ENCODE measurements at regions not wholly inside any gene's neighbourhood (a gene's known extent, or its start where the extent isn't known, plus 50 kb on each side); places are given as distances from the start of the nearest gene placed in this dataset.

- TF ChIP-seq, protein P1, sequence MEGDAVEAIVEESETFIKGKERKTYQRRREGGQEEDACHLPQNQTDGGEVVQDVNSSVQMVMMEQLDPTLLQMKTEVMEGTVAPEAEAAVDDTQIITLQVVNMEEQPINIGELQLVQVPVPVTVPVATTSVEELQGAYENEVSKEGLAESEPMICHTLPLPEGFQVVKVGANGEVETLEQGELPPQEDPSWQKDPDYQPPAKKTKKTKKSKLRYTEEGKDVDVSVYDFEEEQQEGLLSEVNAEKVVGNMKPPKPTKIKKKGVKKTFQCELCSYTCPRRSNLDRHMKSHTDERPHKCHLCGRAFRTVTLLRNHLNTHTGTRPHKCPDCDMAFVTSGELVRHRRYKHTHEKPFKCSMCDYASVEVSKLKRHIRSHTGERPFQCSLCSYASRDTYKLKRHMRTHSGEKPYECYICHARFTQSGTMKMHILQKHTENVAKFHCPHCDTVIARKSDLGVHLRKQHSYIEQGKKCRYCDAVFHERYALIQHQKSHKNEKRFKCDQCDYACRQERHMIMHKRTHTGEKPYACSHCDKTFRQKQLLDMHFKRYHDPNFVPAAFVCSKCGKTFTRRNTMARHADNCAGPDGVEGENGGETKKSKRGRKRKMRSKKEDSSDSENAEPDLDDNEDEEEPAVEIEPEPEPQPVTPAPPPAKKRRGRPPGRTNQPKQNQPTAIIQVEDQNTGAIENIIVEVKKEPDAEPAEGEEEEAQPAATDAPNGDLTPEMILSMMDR (IDR thresholded peaks at IDR 0.05; ENCODE audit: low read depth, low read length) = no peak
- no peak for TF ChIP-seq EZH2phosphoT487 (IDR thresholded peaks at IDR 0.05; ENCODE audit: low read depth)
- H3K4me2 ChIP-seq (ENCODE audit: low read length) = no peak overlapping the region
- H3K27me3 ChIP-seq (ENCODE audit: low read depth, low read length) = no peaks in the 10 kb centered on the region
- H4K20me1 ChIP-seq (ENCODE audit: insufficient read depth, low read length) = no peaks in the 10 kb centered on the region
- H3K9me3 ChIP-seq (ENCODE audit: insufficient read depth, low read length) = no peaks in the 10 kb centered on the region
- no peak overlapping the region for H3K27ac ChIP-seq (ENCODE audit: low read length)
- H3K9ac ChIP-seq (ENCODE audit: low read length) = no peak overlapping the region
- no peaks in the 10 kb centered on the region for H3K4me1 ChIP-seq (ENCODE audit: low read length)
- no peaks in the 10 kb centered on the region for H3K36me3 ChIP-seq (replicated peaks; ENCODE audit: low read depth, low read length)
- H3K79me2 ChIP-seq (ENCODE audit: low read length) = no peaks in the 10 kb centered on the region
- H3K4me3 ChIP-seq (ENCODE audit: low read length) = no peak overlapping the region
- H2AFZ ChIP-seq (ENCODE audit: low read depth, low read length) = no peak overlapping the region
Measured at GRCh38 chr12:91657032-91657431, 474.4 kb upstream of the DCN start.

DNA sequence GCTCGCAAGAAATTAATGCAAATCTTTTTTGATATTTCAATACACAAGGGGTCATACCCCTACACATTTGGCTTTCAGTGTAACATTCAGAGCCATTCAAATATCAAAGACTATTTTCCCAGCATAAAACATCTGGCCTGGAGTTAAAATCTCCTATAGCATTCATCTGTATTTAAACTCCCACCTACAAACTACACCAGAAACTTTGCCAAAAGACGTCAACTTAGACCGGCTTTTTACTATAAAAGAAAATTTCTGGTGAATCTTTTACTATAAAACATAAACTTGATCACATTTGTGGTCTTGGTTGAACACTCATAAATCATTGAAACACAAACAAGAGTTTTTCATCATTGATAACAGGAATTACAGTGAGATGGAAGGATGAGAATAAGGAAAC, 473.3 kb upstream of the DCN start:
- Histone ChIP-seq H3K27me3 (ENCODE audit: low read depth, low read length) (no peaks in the 10 kb centered on the region), H4K20me1 (ENCODE audit: insufficient read depth, low read length) (no peaks in the 10 kb centered on the region)

GRCh38 chr12:91654087-91654486, 471.5 kb upstream of the DCN start:
- Histone ChIP-seq H3K4me3 (ENCODE audit: low read length) (no peak overlapping the region), H4K20me1 (ENCODE audit: insufficient read depth, low read length) (no peaks in the 10 kb centered on the region), H3K4me1 (ENCODE audit: low read length) (no peaks in the 10 kb centered on the region), H3K4me2 (ENCODE audit: low read length) (no peak overlapping the region), H3K36me3 (replicated peaks; ENCODE audit: low read depth, low read length) (no peaks in the 10 kb centered on the region), H3K9me3 (ENCODE audit: insufficient read depth, low read length) (no peaks in the 10 kb centered on the region), H3K9ac (ENCODE audit: low read length) (no peak overlapping the region), H3K27ac (ENCODE audit: low read length) (no peak overlapping the region), H3K27me3 (ENCODE audit: low read depth, low read length) (no peaks in the 10 kb centered on the region), H2AFZ (ENCODE audit: low read depth, low read length) (no peak overlapping the region), H3K79me2 (ENCODE audit: low read length) (no peaks in the 10 kb centered on the region)
- no peak for TF ChIP-seq EZH2phosphoT487 (IDR thresholded peaks at IDR 0.05; ENCODE audit: low read depth)
- TF ChIP-seq, protein P1 (IDR thresholded peaks at IDR 0.05; ENCODE audit: low read depth, low read length) = no peak

More for the DNA sequence above, 473.3 kb upstream of the DCN start:
- H3K4me3 ChIP-seq (ENCODE audit: low read length) = no peak overlapping the region
- no peak for TF ChIP-seq EZH2phosphoT487 (IDR thresholded peaks at IDR 0.05; ENCODE audit: low read depth)
- TF ChIP-seq, protein P1 (IDR thresholded peaks at IDR 0.05; ENCODE audit: low read depth, low read length) = no peak
- H3K9me3 ChIP-seq (ENCODE audit: insufficient read depth, low read length) = no peaks in the 10 kb centered on the region
- no peaks in the 10 kb centered on the region for H3K36me3 ChIP-seq (replicated peaks; ENCODE audit: low read depth, low read length)
- H2AFZ ChIP-seq (ENCODE audit: low read depth, low read length) = no peak overlapping the region
- H3K79me2 ChIP-seq (ENCODE audit: low read length) = no peaks in the 10 kb centered on the region
- no peak overlapping the region for H3K9ac ChIP-seq (ENCODE audit: low read length)
- no peak overlapping the region for H3K4me2 ChIP-seq (ENCODE audit: low read length)
- no peak overlapping the region for H3K27ac ChIP-seq (ENCODE audit: low read length)
- no peaks in the 10 kb centered on the region for H3K4me1 ChIP-seq (ENCODE audit: low read length)

DNA sequence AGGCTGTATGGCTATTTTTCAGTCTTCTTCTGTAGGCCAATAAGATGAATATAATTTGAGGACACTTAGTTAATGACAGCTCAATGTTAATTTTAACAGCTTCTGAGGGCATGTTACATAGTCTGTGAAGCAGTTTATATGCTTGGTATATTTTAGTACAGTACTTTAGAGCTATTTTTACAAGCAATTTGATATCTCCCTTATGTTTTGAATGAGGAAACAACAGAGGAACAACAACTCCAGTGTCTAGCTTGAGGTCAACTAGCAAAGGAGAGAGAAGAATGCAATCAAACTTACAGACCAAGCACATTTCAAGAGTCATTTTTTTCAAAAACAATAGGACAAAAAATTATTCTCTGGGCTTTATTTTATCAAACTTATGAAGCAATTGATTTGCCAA, 469.1 kb upstream of the DCN start:
- TF ChIP-seq, protein P1 (IDR thresholded peaks at IDR 0.05; ENCODE audit: low read depth, low read length) = no peak
- TF ChIP-seq EZH2phosphoT487 (IDR thresholded peaks at IDR 0.05; ENCODE audit: low read depth) = no peak
- H3K27ac ChIP-seq (ENCODE audit: low read length) = no peak overlapping the region
- no peak overlapping the region for H3K4me2 ChIP-seq (ENCODE audit: low read length)
- H3K36me3 ChIP-seq (replicated peaks; ENCODE audit: low read depth, low read length) = no peaks in the 10 kb centered on the region
- no peaks in the 10 kb centered on the region for H3K4me1 ChIP-seq (ENCODE audit: low read length)
- H4K20me1 ChIP-seq (ENCODE audit: insufficient read depth, low read length) = no peaks in the 10 kb centered on the region
- H3K79me2 ChIP-seq (ENCODE audit: low read length) = no peaks in the 10 kb centered on the region
- H3K9ac ChIP-seq (ENCODE audit: low read length) = no peak overlapping the region
- no peaks in the 10 kb centered on the region for H3K9me3 ChIP-seq (ENCODE audit: insufficient read depth, low read length)
- H2AFZ ChIP-seq (ENCODE audit: low read depth, low read length) = no peak overlapping the region
- no peak overlapping the region for H3K4me3 ChIP-seq (ENCODE audit: low read length)
- no peaks in the 10 kb centered on the region for H3K27me3 ChIP-seq (ENCODE audit: low read depth, low read length)

Data from OCI-LY3 (cell line).